ENCODE measurements at regions not wholly inside any gene's neighbourhood (a gene's known extent, or its start where the extent isn't known, plus 50 kb on each side); places are given as distances from the start of the nearest gene placed in this dataset.

DNA sequence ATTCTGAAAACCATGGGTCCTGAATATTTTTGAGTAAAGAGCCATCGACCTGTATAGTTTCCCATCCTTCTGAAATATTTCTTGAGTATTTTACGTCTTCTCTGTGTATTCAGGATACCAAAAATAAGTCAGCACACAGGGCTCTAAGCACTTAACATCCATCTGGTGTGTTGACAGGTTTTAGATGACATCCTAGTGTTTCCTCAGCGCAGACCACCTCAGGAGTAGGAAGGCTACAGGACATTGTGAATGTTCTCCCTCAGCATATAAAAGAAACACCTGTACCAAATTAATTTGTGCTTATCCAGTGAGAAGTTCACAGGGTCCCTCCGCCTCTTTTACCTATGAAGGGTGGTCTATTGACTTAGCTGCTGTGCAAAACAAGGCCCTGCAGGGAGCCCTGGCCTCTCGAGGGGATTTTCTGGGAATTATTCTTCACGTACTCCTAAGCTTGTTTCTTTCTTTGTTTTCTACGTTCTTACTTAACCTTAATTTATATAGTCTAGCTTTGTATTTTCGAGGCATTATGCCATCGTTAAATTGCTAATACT lies 241.8 kb downstream of the FBXO8 start:
- intact Hi-C loops (cut with DNase I) = no loop called here

DNA sequence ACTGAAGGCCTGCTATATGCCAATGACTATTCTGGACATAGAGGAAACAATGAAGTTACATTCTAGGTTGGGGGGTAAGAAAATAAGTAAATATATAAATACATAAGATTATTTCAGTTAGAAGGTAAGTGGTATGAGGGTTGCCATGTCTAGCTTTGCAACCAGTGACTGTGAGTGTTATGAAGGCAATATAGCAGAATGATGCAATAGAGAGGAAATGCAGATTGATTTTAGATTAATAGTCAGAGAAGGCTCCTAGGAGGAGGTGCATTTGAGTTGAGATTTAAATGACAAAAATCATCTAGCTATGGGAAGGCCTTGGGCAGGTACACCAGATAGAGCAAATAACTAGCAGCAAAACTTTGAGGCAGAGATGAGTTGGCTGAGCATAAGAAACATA lies 243.2 kb downstream of the FBXO8 start:
- Histone ChIP-seq H3K36me3 (no peaks in the 10 kb centered on the region), H3K27me3 (no peaks in the 10 kb centered on the region), H3K9me3 (no peaks in the 10 kb centered on the region), H3K4me1 (peaks cover 0 to 6% (median 0%) of the 10 kb centered on the region in 4 donors), H3K4me3 (no peak overlapping the region), H3K27ac (no peak overlapping the region)
- no peak for TF ChIP-seq POLR2AphosphoS5 (IDR thresholded peaks at IDR 0.05)
- TF ChIP-seq CTCF (IDR thresholded peaks at IDR 0.05) = no peak
- TF ChIP-seq POLR2A (IDR thresholded peaks at IDR 0.05) = no peak
- no peak for TF ChIP-seq EP300 (IDR thresholded peaks at IDR 0.05)
- intact Hi-C loops (cut with DNase I) = no loop called here
- DNase-seq = no peak

More for the DNA sequence above, 241.8 kb downstream of the FBXO8 start:
- Histone ChIP-seq H3K36me3 (no peaks in the 10 kb centered on the region), H3K4me3 (no peak overlapping the region), H3K27ac (no peak overlapping the region), H3K27me3 (no peaks in the 10 kb centered on the region), H3K9me3 (no peaks in the 10 kb centered on the region), H3K4me1 (peaks cover 0 to 6% (median 0%) of the 10 kb centered on the region in 4 donors)
- WGBS, 2 donors = 50 to 54% methylated on average over 9 of the region's 9 CpGs
- TF ChIP-seq EP300 (IDR thresholded peaks at IDR 0.05) (no peak), POLR2AphosphoS5 (IDR thresholded peaks at IDR 0.05) (no peak), POLR2A (IDR thresholded peaks at IDR 0.05) (no peak)
- no peak for DNase-seq

DNA sequence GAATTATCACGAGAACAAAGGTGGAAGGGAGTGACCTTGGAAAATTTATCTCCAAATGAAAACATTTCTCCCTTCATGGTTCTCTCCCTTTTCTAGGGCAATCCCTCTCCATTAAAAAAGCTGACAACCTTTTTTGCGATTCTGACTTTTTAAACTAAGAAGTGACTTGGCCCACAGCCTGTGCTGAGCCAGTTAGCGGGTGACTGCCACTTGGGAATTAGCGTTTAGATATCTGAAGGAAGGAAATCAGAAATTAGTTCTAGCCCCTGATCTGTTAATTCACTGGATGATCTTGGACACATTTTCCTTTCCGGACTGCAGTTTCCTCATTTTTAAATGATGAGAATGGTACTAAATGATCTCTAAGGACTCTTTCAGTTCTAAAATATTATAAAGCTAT lies 245.0 kb downstream of the FBXO8 start:
- H3K4me1 ChIP-seq = peaks cover 0 to 6% (median 0%) of the 10 kb centered on the region in 4 donors
- TF ChIP-seq POLR2A (IDR thresholded peaks at IDR 0.05) (no peak), POLR2AphosphoS5 (IDR thresholded peaks at IDR 0.05) (no peak), EP300 (IDR thresholded peaks at IDR 0.05) (no peak), CTCF (IDR thresholded peaks at IDR 0.05) (no peak)
- no peaks in the 10 kb centered on the region for H3K9me3 ChIP-seq
- H3K36me3 ChIP-seq = no peaks in the 10 kb centered on the region
- H3K27ac ChIP-seq = no peak overlapping the region
- H3K27me3 ChIP-seq = no peaks in the 10 kb centered on the region
- intact Hi-C loops (cut with DNase I) = no loop called here
- DNase-seq = no peak
- H3K4me3 ChIP-seq = no peak overlapping the region
- whole genome bisulfite sequencing, 2 donors = 80 to 86% methylated on average over 5 of the region's 5 CpGs

DNA sequence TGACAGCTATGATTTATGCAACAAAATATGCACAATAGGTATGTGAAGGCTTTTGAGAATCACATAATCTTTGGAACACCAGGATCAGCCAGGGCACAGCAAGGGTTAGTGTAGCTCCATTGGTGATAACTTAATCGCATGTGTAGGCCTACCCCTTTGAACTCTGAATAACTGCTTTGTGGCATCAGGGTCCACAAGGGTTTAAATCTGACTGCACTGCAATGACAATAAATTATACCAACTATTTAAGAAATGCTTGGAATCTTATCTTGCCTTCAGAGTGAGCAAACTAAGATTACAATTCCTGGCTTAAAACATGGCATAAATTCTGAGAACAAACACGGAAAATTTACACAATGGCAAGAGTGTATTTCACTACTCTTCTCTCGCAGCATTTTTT lies 245.8 kb downstream of the FBXO8 start:
- Histone ChIP-seq H3K27ac (no peak overlapping the region), H3K4me1 (peaks cover 0 to 6% (median 0%) of the 10 kb centered on the region in 4 donors), H3K36me3 (no peaks in the 10 kb centered on the region), H3K4me3 (no peak overlapping the region), H3K27me3 (no peaks in the 10 kb centered on the region), H3K9me3 (no peaks in the 10 kb centered on the region)
- intact Hi-C loops (cut with DNase I) = no loop called here
- DNase-seq = no peak
- TF ChIP-seq POLR2AphosphoS5 (IDR thresholded peaks at IDR 0.05) (no peak), POLR2A (IDR thresholded peaks at IDR 0.05) (no peak), EP300 (IDR thresholded peaks at IDR 0.05) (no peak), CTCF (IDR thresholded peaks at IDR 0.05) (no peak)
- 31 to 70% methylated on average over 3 of the region's 3 CpGs for WGBS, 2 donors

- Histone ChIP-seq H3K4me1 (peaks cover 0 to 4% (median 0%) of the 10 kb centered on the region in 4 donors), H3K27me3 (no peaks in the 10 kb centered on the region), H3K27ac (no peak overlapping the region), H3K36me3 (no peaks in the 10 kb centered on the region), H3K4me3 (no peak overlapping the region), H3K9me3 (no peaks in the 10 kb centered on the region)
- TF ChIP-seq POLR2AphosphoS5 (IDR thresholded peaks at IDR 0.05) (no peak), EP300 (IDR thresholded peaks at IDR 0.05) (no peak), POLR2A (IDR thresholded peaks at IDR 0.05) (no peak), CTCF (IDR thresholded peaks at IDR 0.05) (no peak)
- DNase-seq = no peak
- WGBS, 2 donors = 78 to 88% methylated on average over 8 of the region's 8 CpGs
- intact Hi-C loops (cut with DNase I) = no loop called here
These were observed 246.4 kb downstream of the FBXO8 start for GRCh38 chr4:174037049-174037448.
